ENCODE measurements at regions not wholly inside any gene's neighbourhood (a gene's known extent, or its start where the extent isn't known, plus 50 kb on each side); places are given as distances from the start of the nearest gene placed in this dataset.

GRCh38 chr4:81356621-81357020 is 115.1 kb downstream of the RASGEF1B start:
- no peak overlapping the region for H3K27ac ChIP-seq (ENCODE audit: low read depth in 2 of 2, low read length in 1 of 2)
- POLR2A ChIA-PET: no interaction called here
- no peaks in the 10 kb centered on the region for H3K27me3 ChIP-seq (ENCODE audit: insufficient read depth)
- H3K79me2 ChIP-seq (ENCODE audit: insufficient read depth): no peaks in the 10 kb centered on the region
- H3K4me1 ChIP-seq (ENCODE audit: control insufficient read depth in 1 of 2, insufficient read depth in 2 of 2, low read depth in 1 of 2, low read length in 1 of 2): no peaks in the 10 kb centered on the region
- no peaks in the 10 kb centered on the region for H3K36me3 ChIP-seq (replicated peaks in 1 of 2; ENCODE audit: control insufficient read depth in 1 of 2, insufficient read depth in 2 of 2, low read length in 1 of 2)
- no peak overlapping the region for H2AFZ ChIP-seq (ENCODE audit: low read depth)
- H4K20me1 ChIP-seq (ENCODE audit: insufficient read depth): no peaks in the 10 kb centered on the region
- no peaks in the 10 kb centered on the region for H3K9me2 ChIP-seq
- H3F3A ChIP-seq (replicated peaks; ENCODE audit: insufficient read depth): no peaks in the 10 kb centered on the region
- no peak for DNase-seq
- no peak overlapping the region for H3K9ac ChIP-seq
- CTCF ChIA-PET: interaction anchor here (1.0 kb wide), 1 partner anchor 287 kb away, joined by 4 read pairs; no protein-coding TSS in a partner anchor
- WGBS (ENCODE audit: low lambda C conversion rate): 0% methylated on average over 1 of the region's 1 CpG
- no peak overlapping the region for H3K4me2 ChIP-seq
- TF ChIP-seq GABPA (IDR thresholded peaks at IDR 0.05; ENCODE audit: low read depth) (no peak), RAD21 (IDR thresholded peaks at IDR 0.05; ENCODE audit: low read length) (no peak), EP300 (IDR thresholded peaks at IDR 0.05; ENCODE audit: borderline replicate concordance in 1 of 2, low read depth in 1 of 2, low read length in 1 of 2) (no peak), FOXM1 (IDR thresholded peaks at IDR 0.05; ENCODE audit: low read depth) (no peak), YY1 (IDR thresholded peaks at IDR 0.05; ENCODE audit: low read depth) (no peak), FOSL2 (IDR thresholded peaks at IDR 0.05; ENCODE audit: borderline replicate concordance, low read depth) (no peak), RFX5 (IDR thresholded peaks at IDR 0.05; ENCODE audit: low read length) (no peak), SMC3 (IDR thresholded peaks at IDR 0.05; ENCODE audit: low read depth, low read length) (no peak), RXRA (IDR thresholded peaks at IDR 0.05; ENCODE audit: borderline replicate concordance, low read depth) (no peak)
- TF ChIP-seq, protein P1, sequence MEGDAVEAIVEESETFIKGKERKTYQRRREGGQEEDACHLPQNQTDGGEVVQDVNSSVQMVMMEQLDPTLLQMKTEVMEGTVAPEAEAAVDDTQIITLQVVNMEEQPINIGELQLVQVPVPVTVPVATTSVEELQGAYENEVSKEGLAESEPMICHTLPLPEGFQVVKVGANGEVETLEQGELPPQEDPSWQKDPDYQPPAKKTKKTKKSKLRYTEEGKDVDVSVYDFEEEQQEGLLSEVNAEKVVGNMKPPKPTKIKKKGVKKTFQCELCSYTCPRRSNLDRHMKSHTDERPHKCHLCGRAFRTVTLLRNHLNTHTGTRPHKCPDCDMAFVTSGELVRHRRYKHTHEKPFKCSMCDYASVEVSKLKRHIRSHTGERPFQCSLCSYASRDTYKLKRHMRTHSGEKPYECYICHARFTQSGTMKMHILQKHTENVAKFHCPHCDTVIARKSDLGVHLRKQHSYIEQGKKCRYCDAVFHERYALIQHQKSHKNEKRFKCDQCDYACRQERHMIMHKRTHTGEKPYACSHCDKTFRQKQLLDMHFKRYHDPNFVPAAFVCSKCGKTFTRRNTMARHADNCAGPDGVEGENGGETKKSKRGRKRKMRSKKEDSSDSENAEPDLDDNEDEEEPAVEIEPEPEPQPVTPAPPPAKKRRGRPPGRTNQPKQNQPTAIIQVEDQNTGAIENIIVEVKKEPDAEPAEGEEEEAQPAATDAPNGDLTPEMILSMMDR (IDR thresholded peaks at IDR 0.05): no peak
- TF ChIP-seq, protein P2, sequence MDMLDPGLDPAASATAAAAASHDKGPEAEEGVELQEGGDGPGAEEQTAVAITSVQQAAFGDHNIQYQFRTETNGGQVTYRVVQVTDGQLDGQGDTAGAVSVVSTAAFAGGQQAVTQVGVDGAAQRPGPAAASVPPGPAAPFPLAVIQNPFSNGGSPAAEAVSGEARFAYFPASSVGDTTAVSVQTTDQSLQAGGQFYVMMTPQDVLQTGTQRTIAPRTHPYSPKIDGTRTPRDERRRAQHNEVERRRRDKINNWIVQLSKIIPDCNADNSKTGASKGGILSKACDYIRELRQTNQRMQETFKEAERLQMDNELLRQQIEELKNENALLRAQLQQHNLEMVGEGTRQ (IDR thresholded peaks at IDR 0.05; ENCODE audit: borderline replicate concordance, low read depth, low read length): no peak
- H3K9me3 ChIP-seq: no peaks in the 10 kb centered on the region
- H3K4me3 ChIP-seq (ENCODE audit: low read depth in 2 of 2, low read length in 1 of 2): no peak overlapping the region

DNA sequence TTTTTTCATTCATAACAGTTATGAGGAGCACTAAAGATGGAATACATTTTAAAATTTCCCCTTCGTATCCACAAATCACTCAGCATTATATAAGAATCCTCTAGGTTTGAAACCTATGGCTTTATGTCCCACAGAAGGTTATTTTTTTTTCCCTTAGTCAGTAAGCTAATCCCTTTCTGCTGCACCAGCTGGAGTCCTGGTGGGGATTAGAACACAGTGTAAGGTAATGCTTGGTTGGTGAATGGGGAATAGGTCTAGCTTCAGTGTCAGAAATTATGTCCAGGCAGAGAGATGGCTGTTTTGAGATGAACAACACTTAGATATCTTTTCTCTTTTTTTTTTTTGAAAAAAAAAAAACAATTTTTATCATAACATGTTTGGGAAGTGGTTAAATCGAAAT is 116.6 kb downstream of the RASGEF1B start:
- WGBS (ENCODE audit: low lambda C conversion rate): 4% methylated on average over 2 of the region's 2 CpGs
- ChIA-PET CTCF (interaction anchor here (1.7 kb wide), 1 partner anchor 285 kb away, joined by 6 read pairs; no protein-coding TSS in a partner anchor), POLR2A (no interaction called here)
- no peaks in the 10 kb centered on the region for H4K20me1 ChIP-seq (ENCODE audit: insufficient read depth)
- no peak overlapping the region for H3K4me3 ChIP-seq (ENCODE audit: low read depth in 2 of 2, low read length in 1 of 2)
- H2AFZ ChIP-seq (ENCODE audit: low read depth): no peak overlapping the region
- H3K79me2 ChIP-seq (ENCODE audit: insufficient read depth): no peaks in the 10 kb centered on the region
- no peaks in the 10 kb centered on the region for H3K9me3 ChIP-seq
- H3K36me3 ChIP-seq (replicated peaks in 1 of 2; ENCODE audit: control insufficient read depth in 1 of 2, insufficient read depth in 2 of 2, low read length in 1 of 2): no peaks in the 10 kb centered on the region
- no peaks in the 10 kb centered on the region for H3K9me2 ChIP-seq
- no peak overlapping the region for H3K4me2 ChIP-seq
- no peak for TF ChIP-seq FOXM1 (IDR thresholded peaks at IDR 0.05; ENCODE audit: low read depth)
- no peak for TF ChIP-seq ELF1 (IDR thresholded peaks at IDR 0.05)
- no peak for TF ChIP-seq MXI1 (IDR thresholded peaks at IDR 0.05; ENCODE audit: low read depth, low read length)
- TF ChIP-seq, protein P3, sequence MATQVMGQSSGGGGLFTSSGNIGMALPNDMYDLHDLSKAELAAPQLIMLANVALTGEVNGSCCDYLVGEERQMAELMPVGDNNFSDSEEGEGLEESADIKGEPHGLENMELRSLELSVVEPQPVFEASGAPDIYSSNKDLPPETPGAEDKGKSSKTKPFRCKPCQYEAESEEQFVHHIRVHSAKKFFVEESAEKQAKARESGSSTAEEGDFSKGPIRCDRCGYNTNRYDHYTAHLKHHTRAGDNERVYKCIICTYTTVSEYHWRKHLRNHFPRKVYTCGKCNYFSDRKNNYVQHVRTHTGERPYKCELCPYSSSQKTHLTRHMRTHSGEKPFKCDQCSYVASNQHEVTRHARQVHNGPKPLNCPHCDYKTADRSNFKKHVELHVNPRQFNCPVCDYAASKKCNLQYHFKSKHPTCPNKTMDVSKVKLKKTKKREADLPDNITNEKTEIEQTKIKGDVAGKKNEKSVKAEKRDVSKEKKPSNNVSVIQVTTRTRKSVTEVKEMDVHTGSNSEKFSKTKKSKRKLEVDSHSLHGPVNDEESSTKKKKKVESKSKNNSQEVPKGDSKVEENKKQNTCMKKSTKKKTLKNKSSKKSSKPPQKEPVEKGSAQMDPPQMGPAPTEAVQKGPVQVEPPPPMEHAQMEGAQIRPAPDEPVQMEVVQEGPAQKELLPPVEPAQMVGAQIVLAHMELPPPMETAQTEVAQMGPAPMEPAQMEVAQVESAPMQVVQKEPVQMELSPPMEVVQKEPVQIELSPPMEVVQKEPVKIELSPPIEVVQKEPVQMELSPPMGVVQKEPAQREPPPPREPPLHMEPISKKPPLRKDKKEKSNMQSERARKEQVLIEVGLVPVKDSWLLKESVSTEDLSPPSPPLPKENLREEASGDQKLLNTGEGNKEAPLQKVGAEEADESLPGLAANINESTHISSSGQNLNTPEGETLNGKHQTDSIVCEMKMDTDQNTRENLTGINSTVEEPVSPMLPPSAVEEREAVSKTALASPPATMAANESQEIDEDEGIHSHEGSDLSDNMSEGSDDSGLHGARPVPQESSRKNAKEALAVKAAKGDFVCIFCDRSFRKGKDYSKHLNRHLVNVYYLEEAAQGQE (IDR thresholded peaks at IDR 0.05; ENCODE audit: low read depth, low read length): no peak
- no peak for TF ChIP-seq TEAD4 (IDR thresholded peaks at IDR 0.05; ENCODE audit: borderline replicate concordance, insufficient read depth)
- no peak for TF ChIP-seq NFIC (IDR thresholded peaks at IDR 0.05; ENCODE audit: borderline replicate concordance)
- no peaks in the 10 kb centered on the region for H3F3A ChIP-seq (replicated peaks; ENCODE audit: insufficient read depth)
- no peaks in the 10 kb centered on the region for H3K27me3 ChIP-seq (ENCODE audit: insufficient read depth)
- no peak overlapping the region for H3K9ac ChIP-seq
- no peak overlapping the region for H3K27ac ChIP-seq (ENCODE audit: low read depth in 2 of 2, low read length in 1 of 2)
- H3K4me1 ChIP-seq (ENCODE audit: control insufficient read depth in 1 of 2, insufficient read depth in 2 of 2, low read depth in 1 of 2, low read length in 1 of 2): no peaks in the 10 kb centered on the region
- no peak for DNase-seq
